DMS53 treated with DMSO at 0.1 percent for 48 hours (cell line): ENCODE measurements at regions not wholly inside any gene's neighbourhood (a gene's known extent, or its start where the extent isn't known, plus 50 kb on each side); places are given as distances from the start of the nearest gene placed in this dataset.

Experiments used
- DNase-seq: peaks from one replicate; lab custom pipeline; 2025; ENCODE audit not compliant: unreplicated experiment; lab: John Stamatoyannopoulos, UW

GRCh38 chr13:58869566-58869965 is 1238.0 kb downstream of the PCDH17 start:
- DNase-seq = peak; percentile 75

DNA sequence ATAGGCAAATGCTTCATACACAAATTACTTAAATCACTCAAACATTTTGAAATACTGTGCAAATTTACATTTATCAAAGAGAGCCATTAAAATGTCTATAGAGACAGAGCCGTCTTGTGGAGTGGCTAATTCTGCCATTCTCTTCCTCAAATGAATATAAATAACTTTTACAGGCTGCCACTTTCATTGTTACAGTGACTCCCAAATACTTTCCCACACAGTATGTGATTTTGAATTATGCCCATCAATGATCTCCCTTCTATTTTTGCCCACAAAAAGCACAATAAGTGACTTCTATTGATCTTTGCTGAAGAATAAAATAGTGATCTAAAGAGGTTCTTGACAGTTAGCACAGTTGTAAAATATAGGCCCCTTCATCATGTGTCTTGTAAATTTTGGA is 1244.9 kb downstream of the PCDH17 start:
- DNase-seq = no peak

DNA sequence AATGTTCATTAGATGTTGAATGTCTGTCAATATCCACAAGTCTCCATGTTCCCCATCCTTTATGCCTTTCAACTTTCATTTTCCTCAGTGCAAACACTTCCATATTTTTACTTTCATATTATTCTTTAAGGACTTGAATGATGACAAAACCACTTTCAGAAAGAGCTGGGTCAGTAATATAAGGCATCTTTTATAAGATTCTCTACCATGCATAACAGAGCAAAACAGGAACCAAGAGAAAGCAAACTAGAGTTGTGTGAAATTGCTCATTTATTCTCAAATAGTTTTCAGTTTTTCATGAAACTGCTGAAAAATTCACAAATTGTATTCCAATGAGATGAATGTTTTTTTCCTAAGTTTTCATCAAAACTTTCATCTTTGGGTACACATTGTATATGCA is 1247.6 kb downstream of the PCDH17 start:
- DNase-seq = no peak

DNA sequence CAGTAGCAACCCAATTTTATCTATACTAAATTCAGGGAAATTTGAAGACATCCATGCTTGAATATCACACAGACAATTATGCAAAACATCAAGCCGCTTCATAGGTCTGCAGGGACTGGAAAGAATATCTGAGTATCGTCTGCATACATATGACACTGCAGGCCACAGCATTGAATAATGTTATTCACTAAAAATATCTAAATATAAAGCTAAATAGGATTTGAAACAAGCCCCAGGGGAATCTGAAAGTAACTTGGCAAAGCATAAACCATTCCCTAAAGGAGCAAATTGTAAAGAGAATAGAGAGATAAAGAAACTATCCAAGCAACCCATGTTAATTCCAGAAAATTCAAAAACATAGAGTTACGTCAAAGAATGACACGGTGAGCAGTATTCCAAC is 1251.0 kb downstream of the PCDH17 start:
- no peak for DNase-seq

DNA sequence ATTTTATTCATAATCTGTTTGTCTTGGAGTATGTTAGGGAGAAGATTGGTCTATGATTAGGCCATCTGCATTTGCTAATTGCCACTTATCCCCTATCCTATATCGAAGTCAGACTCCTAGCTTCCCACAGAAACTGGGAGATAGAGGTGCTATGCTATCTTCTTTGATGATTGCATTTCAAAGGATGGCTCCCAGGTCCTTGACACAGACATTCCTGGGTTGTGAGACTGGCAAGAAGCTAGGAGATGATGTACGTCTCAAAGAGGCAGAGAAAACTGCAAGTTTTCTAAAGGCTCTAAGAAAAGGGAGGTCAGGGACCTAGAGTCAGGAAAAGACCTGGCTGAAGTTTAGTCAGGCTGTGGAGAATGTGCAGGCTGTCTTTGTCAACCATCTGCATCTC is 1251.9 kb downstream of the PCDH17 start:
- no peak for DNase-seq

DNA sequence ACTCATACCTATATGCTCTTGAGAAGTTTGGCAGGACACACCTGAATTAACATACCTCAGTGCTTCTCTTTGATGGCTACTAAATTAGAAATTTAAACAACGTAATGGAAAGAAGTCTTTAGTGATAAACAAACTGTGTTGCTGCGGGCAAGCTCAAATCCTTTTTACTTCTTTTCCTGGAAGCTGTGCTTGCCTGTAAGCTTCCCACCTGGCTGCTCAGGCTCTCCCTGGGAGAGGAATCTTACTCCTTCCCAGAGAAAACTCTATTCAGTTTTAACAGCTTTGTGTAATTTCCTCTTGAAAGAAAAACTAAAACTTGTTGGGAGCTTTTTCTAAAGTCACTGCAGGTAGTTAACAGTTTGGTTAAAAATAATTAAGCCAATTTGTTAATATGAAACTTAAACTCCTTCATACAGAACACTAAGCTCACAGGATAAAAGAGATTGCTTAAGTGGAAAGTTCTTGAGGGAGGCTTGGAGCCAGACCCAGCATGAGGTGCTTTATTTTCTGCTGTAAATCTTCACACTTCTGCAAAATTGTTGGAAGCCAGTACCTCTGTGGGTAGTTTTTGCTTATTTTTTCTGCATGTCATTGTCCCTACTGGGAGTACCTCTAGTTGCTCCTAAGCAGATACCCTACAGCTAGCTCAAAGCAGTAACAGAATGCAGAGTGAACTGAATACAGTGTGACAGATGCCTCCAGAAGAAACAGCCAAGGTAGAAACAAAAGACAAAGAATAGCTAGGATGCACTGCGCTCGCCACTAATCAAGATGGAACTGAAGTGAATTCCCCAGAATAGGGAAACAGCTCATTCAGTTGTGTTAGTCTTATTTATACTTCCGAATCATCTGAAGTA is 1253.0 kb downstream of the PCDH17 start:
- no peak for DNase-seq

DNA sequence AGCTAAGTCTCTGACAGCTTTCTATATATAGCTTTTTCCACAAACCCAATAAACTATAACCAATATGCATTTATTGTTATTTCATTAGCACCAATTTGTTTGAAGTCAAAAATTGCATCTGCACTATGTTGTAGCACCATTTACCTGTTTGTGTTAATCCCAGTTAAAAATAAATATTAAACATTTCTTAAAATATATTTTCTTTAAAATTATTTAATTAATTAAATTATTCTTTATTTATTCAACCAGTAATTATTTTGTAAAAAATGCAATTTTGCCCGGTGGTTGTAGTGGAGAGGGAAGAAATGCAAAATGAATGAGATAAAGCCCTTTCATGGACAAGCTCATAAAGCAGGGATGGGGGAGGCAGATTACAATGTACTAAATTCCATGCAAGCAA is 1257.9 kb downstream of the PCDH17 start:
- DNase-seq = no peak

- DNase-seq = no peak
Observed at GRCh38 chr13:58893396-58893795, 1261.9 kb downstream of the PCDH17 start.

DNA sequence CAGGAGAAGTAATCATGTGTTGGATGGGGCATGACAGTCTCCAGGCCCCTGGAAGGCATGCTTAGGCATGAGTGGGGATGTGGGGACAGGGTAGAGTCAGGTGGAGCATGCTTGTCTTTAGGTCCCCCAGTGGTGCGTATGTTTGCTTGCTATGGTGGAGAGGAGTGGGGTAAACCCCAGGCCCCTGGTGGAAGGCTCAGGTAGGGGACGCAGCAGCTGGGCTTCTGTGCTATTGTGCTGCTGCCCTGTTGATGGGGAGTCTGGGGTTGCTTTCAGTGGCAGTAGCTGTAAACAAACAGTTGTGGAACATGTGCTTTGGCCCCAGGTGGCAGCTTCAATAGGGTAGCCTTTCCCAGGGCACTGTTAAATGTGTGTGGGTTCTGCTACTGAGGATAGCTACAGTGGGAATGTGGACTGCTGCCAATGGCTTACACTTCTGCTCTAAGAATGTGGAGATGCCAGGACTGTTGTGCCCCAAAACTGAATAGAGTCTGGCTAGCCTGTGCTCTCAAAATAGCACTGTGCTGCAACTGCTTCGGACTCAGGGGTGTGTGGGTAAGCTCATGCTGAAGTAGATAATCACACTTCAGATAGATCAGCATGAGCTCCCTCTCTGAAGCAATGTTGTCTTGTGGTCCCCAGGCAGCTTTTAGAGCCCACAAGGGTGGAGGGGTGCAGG is 1257.3 kb downstream of the DIAPH3 start:
- no peak for DNase-seq

- no peak for DNase-seq
Observed at GRCh38 chr13:58907347-58907746, 1256.4 kb downstream of the DIAPH3 start.

DNA sequence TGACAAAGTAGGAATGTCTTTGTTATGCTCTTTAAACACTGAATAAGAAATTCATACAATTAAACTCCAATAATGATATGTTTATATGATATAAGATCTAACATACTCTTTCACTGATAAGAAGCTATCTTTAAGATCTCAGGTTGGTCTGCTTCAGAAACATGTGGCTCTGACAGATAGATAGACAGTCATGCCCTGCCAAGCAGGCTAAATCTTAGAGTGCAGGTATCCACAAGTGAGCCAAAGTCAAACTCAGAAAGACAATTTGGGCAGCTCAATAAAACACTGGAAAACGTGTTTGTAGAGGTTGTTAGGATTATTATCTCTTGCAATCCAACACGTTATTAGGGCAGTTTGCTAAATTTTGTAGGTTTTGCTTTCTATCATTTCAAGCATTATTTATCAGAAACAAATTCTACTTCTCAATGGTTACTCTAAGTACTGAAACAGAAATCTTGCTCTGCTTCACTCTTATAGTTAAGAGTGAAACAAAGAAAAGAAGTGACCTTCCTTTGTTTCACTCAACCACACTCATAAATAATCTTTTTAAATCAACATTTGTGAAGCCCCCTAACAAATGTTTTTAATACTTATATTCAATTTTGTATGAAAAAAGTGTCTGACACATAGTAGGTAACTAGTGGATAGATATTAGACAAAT is 1255.6 kb downstream of the DIAPH3 start:
- DNase-seq = no peak

DNA sequence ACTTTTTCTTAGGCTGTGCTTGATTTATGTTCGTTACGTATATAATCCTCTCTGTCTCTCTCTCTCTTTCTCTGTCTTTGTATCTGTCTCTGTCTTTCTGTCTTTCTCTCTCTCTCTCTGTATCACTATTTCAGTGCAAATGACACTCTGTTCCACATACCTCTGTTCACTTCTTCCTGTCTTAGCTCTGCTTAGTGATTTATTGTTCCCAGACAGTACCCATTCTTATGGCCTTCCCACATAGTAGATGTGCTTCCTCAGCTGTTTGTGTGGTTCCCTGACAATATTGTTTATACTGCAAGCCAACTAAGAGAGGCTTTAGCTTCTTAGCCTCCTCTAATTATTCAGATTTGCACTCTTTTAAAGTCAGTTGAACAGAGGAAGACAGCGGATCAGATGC is 1244.2 kb downstream of the DIAPH3 start:
- no peak for DNase-seq

DNA sequence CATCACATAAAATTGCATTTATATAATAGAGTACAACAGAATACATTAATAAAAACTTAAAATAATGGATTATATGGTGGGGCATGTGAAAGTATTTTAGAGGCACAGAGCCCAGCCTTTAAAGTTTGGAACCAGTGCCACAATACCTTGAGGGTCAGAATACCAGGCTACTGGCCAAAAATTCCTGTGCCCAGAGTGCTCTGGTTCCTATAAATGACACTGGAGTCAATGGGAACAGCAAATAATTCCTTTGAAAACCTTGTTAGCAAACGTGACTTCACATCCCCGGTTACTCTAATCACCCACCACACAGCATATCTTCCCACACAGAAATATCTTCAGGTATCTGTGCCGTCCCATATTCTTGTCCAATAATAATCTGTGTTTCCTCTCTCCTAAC is 1242.6 kb downstream of the DIAPH3 start:
- DNase-seq = no peak

DNA sequence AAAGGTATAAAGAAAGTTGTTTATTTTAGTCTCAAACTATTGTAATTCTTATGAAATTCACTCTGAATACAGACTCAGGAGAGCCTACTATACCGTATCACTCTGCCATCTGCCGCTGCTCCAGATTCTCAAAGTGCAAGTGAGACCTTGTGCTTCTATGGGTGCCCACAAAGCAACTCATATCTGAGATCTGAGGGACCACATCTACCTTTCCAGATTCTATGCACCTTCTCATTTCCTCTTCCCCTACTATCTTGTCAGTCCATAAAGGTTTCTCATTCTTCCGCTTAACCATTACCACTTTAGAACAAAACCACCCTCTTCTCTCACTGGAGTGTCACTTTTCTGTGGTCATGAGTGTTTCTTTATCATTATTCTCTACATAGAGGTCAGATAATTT is 1236.9 kb downstream of the DIAPH3 start:
- no peak for DNase-seq

DNA sequence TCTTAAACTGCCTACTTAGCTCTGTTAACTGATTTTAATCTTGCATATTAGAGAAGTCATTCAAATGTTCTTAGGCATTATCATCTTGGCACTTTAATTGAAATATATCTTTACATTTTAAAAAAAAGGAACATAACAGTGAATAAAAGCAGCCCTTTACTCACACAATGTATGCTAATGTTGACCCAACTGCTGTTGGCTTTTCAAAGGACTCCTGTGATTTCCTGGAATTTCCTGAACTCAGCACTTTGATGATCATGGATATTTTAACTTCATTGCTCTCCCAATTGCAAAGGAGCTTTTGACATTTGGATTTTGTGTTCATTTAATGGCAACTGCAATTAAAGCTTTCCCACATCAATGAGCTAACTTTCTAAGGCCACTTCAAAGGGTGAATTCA is 1230.3 kb downstream of the DIAPH3 start:
- no peak for DNase-seq

DNA sequence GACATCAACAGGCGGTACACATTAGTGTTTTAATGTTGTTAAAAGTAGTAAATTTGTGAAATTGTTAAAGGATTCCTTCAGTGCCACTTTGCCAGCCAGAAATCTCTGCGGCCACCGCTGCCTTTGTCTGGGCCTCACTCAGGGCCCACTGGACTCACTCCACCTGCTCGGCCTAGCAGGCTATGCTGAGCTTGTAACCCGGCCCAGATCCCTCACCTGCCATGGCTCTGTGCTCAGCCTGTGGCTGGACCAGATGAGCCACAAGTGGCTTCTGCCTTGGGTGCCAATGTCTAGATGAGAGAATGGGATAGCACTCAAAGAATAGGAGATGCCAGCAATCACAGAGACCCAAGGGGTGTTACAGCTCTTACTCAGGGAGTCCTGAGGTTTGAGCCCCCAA is 1228.0 kb downstream of the DIAPH3 start:
- DNase-seq = no peak

GRCh38 chr13:58946274-58946673 is 1217.5 kb downstream of the DIAPH3 start:
- no peak for DNase-seq

DNA sequence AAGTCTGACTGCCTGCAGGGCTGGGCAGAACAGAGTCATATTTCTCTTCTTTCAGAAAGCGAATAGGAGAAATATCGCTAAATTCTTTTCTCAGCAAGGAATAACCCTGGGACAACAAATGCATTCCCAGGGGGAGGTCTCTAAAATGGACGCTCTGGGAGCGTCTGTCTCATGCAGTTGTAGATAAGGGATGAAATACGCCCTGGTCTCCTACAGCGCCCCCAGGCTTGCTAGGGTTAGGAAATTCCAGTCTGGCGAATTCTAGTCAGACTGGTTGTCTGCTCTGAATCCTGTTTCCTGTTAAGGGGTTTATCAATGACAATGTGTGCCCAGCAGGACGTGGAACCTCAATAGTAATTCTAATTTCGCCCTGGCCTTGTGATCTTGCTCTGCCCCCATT is 1214.1 kb downstream of the DIAPH3 start:
- DNase-seq = no peak

DNA sequence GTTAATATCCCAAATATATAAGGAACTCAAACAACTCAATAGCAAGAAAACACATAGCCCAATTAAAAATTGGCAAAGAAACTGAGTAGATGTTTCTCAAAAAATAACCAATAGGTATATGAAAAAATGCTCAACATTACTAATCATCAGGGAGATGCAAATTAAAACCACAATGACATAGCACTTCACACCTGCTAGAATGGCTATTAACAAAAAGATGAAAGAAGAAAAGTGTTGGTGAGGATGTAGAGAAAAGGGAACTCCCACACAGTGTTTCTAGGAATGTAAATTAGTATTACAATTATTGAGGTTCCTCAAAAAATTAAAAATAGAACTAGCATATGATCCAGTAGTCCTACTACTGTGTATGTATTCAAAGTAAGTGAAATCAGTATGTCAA is 1212.8 kb downstream of the DIAPH3 start:
- no peak for DNase-seq

DNA sequence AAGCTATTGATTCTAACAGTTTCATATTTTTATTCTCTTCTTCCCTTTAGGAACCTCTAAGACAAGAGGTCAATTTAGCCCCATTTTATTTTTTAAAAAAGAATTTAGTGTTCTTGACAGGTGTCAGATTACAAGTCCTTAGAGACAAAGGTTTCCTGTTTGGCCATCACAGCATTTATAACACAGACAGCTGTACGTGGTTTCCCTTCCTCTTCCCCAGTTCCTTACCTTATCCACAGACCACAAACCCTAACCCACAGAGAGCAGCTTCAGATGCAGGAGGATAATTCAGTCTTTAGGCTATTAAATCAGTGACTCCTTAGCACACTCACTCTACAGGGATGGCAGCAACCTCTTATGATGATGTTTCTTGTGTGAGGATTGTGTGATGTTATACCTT is 1210.1 kb downstream of the DIAPH3 start:
- DNase-seq = no peak

- no peak for DNase-seq
Observed at GRCh38 chr13:58955546-58956385, 1208.0 kb downstream of the DIAPH3 start.
